ENCODE measurements at regions not wholly inside any gene's neighbourhood (a gene's known extent, or its start where the extent isn't known, plus 50 kb on each side); places are given as distances from the start of the nearest gene placed in this dataset.
"Not testable (repeated sequence)": the region's sequence is repeated elsewhere in the genome, so short reads cannot be mapped to it uniquely, and the experiment has no call there.

DNA sequence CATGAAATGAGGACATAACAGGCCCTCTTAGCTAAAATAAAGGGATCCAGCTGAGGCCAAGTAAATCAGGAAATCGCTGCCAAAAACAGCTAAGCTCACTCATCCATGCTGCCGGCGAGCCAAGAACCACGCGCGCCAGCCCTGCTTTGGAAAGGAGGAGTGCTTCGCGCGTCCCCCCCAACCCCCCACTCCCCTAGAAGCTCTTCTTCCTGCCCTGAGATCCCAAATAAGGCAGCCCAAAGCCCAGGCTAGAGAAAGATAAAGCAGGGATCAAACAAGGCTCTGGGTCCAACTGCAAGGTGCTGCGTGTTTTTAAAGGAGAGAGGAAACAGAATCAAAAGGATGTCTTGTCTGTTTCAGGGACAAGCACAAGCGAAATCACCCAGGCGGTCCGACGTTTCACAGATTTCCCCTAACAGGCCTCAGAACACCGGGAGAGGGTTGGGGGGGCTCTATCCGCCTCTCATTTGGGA lies 168.3 kb upstream of the AUTS2 start:
- Histone ChIP-seq H3K4me3 (replicated peaks in 1 of 3) (no peak overlapping the region), H3K36me3 (no peaks in the 10 kb centered on the region), H3K27me3 (no peaks in the 10 kb centered on the region), H3K9me3 (no peaks in the 10 kb centered on the region), H3K27ac (peak overlapping the region in 2 of 3 donors; percentile 62 to 68), H3K4me1 (peaks cover 34 to 38% of the 10 kb centered on the region in 2 donors)
- TF ChIP-seq CTCF (IDR thresholded peaks at IDR 0.05) (no peak), POLR2A (IDR thresholded peaks at IDR 0.05) (no peak)
- intact Hi-C loops (cut with DNase I), result no loop called here
- peak; percentile 82 to 86 for DNase-seq
- 2 to 3% methylated on average over 16 of the region's 16 CpGs for WGBS, 2 donors

GRCh38 chr7:69430384-69431021 lies 167.8 kb upstream of the AUTS2 start:
- no peaks in the 10 kb centered on the region for H3K27me3 ChIP-seq
- peaks cover 34 to 38% of the 10 kb centered on the region in 2 donors for H3K4me1 ChIP-seq
- DNase-seq, result peak; percentile 67 to 74
- no peaks in the 10 kb centered on the region for H3K36me3 ChIP-seq
- WGBS, 2 donors, result 17 to 19% methylated on average over 16 of the region's 16 CpGs
- TF ChIP-seq POLR2A (IDR thresholded peaks at IDR 0.05), result no peak
- TF ChIP-seq CTCF (IDR thresholded peaks at IDR 0.05), result peak in 1 of 6 experiments; percentile 7
- H3K27ac ChIP-seq, result peak overlapping the region in 2 of 3 donors; percentile 62 to 68
- H3K9me3 ChIP-seq, result no peaks in the 10 kb centered on the region
- intact Hi-C loops (cut with DNase I), result no loop called here
- H3K4me3 ChIP-seq (replicated peaks in 1 of 3), result no peak overlapping the region

DNA sequence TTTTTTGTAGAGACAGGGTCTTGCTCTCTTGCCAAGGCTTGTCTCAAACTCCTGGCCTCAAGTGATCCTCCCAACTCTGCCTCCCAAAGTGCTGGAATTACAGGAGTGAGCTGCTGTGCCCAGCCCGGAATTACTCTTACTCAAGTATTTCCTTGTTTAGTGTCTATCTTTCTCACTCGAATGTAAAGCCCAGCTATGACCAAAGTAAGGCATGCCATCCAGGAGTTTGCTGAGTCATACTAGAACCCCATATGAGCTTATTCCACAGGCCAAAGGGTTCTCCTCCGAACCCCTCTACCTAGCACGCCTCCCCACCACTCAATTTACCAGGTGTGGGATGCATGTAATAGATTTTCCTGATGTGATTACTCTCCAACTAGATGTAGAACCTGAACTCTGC lies 166.6 kb upstream of the AUTS2 start:
- TF ChIP-seq POLR2A (IDR thresholded peaks at IDR 0.05), result no peak
- no peak for TF ChIP-seq CTCF (IDR thresholded peaks at IDR 0.05)
- peaks cover 34 to 38% of the 10 kb centered on the region in 2 donors for H3K4me1 ChIP-seq
- H3K36me3 ChIP-seq, result no peaks in the 10 kb centered on the region
- peak overlapping the region in 1 of 3 donors; percentile 6 for H3K27ac ChIP-seq
- WGBS, 2 donors, result 95 to 96% methylated on average over 4 of the region's 4 CpGs
- no peaks in the 10 kb centered on the region for H3K9me3 ChIP-seq
- no peak overlapping the region for H3K4me3 ChIP-seq (replicated peaks in 1 of 3)
- intact Hi-C loops (cut with DNase I), result no loop called here
- DNase-seq, result no peak
- H3K27me3 ChIP-seq, result no peaks in the 10 kb centered on the region

DNA sequence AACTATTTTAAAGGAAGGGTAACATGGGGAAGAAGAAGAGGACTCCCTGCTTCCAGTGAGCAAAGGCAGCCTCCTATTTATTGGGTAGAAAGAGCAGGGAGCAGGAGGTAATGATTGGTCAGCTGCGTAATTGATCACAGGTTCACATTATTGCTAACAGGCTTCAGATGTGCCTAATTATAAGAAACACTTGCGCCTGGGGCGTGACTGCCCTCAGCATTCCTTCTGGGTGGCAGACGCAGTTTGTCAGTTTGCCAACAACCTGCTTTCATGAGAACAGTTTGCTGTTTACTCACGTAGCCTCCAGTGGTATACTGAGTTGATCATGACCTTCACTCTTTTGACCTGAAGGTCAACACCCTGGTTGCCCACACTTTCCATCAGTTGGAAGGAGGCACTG lies 166.0 kb upstream of the AUTS2 start:
- peak; percentile 27 to 57 for DNase-seq
- 76 to 79% methylated on average over 5 of the region's 5 CpGs for WGBS, 2 donors
- peaks cover 37 to 38% of the 10 kb centered on the region in 2 donors for H3K4me1 ChIP-seq
- H3K4me3 ChIP-seq (replicated peaks in 1 of 3); H3K9me3 ChIP-seq; intact Hi-C loops (cut with DNase I); H3K36me3 ChIP-seq; H3K27me3 ChIP-seq: not testable (repeated sequence)
- peak overlapping the region in 1 of 3 donors; percentile 19 for H3K27ac ChIP-seq

- intact Hi-C loops (cut with DNase I), result no loop called here
- TF ChIP-seq POLR2A (IDR thresholded peaks at IDR 0.05) (no peak), CTCF (IDR thresholded peaks at IDR 0.05) (no peak)
- Histone ChIP-seq H3K4me3 (replicated peaks in 1 of 3) (no peak overlapping the region), H3K9me3 (no peaks in the 10 kb centered on the region), H3K4me1 (peaks cover 37 to 38% of the 10 kb centered on the region in 2 donors), H3K36me3 (no peaks in the 10 kb centered on the region), H3K27me3 (no peaks in the 10 kb centered on the region), H3K27ac (no peak overlapping the region)
- no peak for DNase-seq
- 79 to 96% methylated on average over 1 of the region's 1 CpG for WGBS, 2 donors
Observed at GRCh38 chr7:69433081-69433480, 165.2 kb upstream of the AUTS2 start.
